ENCODE measurements at regions not wholly inside any gene's neighbourhood (a gene's known extent, or its start where the extent isn't known, plus 50 kb on each side); places are given as distances from the start of the nearest gene placed in this dataset.

- intact Hi-C loops (cut with DNase I): no loop called here
- no peak for DNase-seq (ENCODE audit: extremely low spot score)
- Histone ChIP-seq H3K9me3 (no peaks in the 10 kb centered on the region), H3K27ac (replicated peaks in 1 of 4) (no peak overlapping the region), H3K4me3 (no peak overlapping the region), H3K36me3 (no peaks in the 10 kb centered on the region), H3K4me1 (no peaks in the 10 kb centered on the region), H3K27me3 (no peaks in the 10 kb centered on the region)
- no peak for TF ChIP-seq POLR2A (IDR thresholded peaks at IDR 0.05; ENCODE audit: low read depth)
- TF ChIP-seq CTCF (IDR thresholded peaks at IDR 0.05): no peak
- TF ChIP-seq EP300 (IDR thresholded peaks at IDR 0.05): no peak
- TF ChIP-seq POLR2AphosphoS5 (IDR thresholded peaks at IDR 0.05): no peak
Observed at GRCh38 chr4:14046642-14047041, 419.1 kb upstream of the BOD1L1 start.

GRCh38 chr4:14047840-14048239 is 420.3 kb upstream of the BOD1L1 start:
- no peaks in the 10 kb centered on the region for H3K27me3 ChIP-seq
- DNase-seq (ENCODE audit: extremely low spot score): no peak
- H3K27ac ChIP-seq (replicated peaks in 1 of 4): no peak overlapping the region
- H3K4me1 ChIP-seq: no peaks in the 10 kb centered on the region
- WGBS: 97% methylated on average over 1 of the region's 1 CpG
- H3K36me3 ChIP-seq: no peaks in the 10 kb centered on the region
- H3K4me3 ChIP-seq: no peak overlapping the region
- intact Hi-C loops (cut with DNase I): no loop called here
- no peaks in the 10 kb centered on the region for H3K9me3 ChIP-seq
- TF ChIP-seq CTCF (IDR thresholded peaks at IDR 0.05) (no peak), EP300 (IDR thresholded peaks at IDR 0.05) (no peak), POLR2AphosphoS5 (IDR thresholded peaks at IDR 0.05) (no peak), POLR2A (IDR thresholded peaks at IDR 0.05; ENCODE audit: low read depth) (no peak)

GRCh38 chr4:14049946-14050345 is 422.4 kb upstream of the BOD1L1 start:
- intact Hi-C loops (cut with DNase I): no loop called here
- Histone ChIP-seq H3K27ac (replicated peaks in 1 of 4) (no peak overlapping the region), H3K36me3 (no peaks in the 10 kb centered on the region), H3K4me3 (no peak overlapping the region), H3K27me3 (no peaks in the 10 kb centered on the region), H3K4me1 (no peaks in the 10 kb centered on the region), H3K9me3 (no peaks in the 10 kb centered on the region)
- no peak for TF ChIP-seq EP300 (IDR thresholded peaks at IDR 0.05)
- TF ChIP-seq POLR2AphosphoS5 (IDR thresholded peaks at IDR 0.05): no peak
- TF ChIP-seq POLR2A (IDR thresholded peaks at IDR 0.05; ENCODE audit: low read depth): no peak
- no peak for TF ChIP-seq CTCF (IDR thresholded peaks at IDR 0.05)
- DNase-seq (ENCODE audit: extremely low spot score): no peak

- 48% methylated on average over 1 of the region's 1 CpG for WGBS
- H3K27ac ChIP-seq (replicated peaks in 1 of 4): no peak overlapping the region
- DNase-seq (ENCODE audit: extremely low spot score): no peak
- H3K4me3 ChIP-seq: no peak overlapping the region
- intact Hi-C loops (cut with DNase I): no loop called here
- TF ChIP-seq EP300 (IDR thresholded peaks at IDR 0.05) (no peak), POLR2A (IDR thresholded peaks at IDR 0.05; ENCODE audit: low read depth) (no peak), POLR2AphosphoS5 (IDR thresholded peaks at IDR 0.05) (no peak), CTCF (IDR thresholded peaks at IDR 0.05) (no peak)
- no peaks in the 10 kb centered on the region for H3K27me3 ChIP-seq
- no peaks in the 10 kb centered on the region for H3K4me1 ChIP-seq
- H3K36me3 ChIP-seq: no peaks in the 10 kb centered on the region
- no peaks in the 10 kb centered on the region for H3K9me3 ChIP-seq
Observed at GRCh38 chr4:14053291-14053690, 425.8 kb upstream of the BOD1L1 start.

- no peaks in the 10 kb centered on the region for H3K4me1 ChIP-seq
- no peaks in the 10 kb centered on the region for H3K9me3 ChIP-seq
- no peak for DNase-seq (ENCODE audit: extremely low spot score)
- no peak overlapping the region for H3K27ac ChIP-seq (replicated peaks in 1 of 4)
- TF ChIP-seq EP300 (IDR thresholded peaks at IDR 0.05) (no peak), POLR2A (IDR thresholded peaks at IDR 0.05; ENCODE audit: low read depth) (no peak), CTCF (IDR thresholded peaks at IDR 0.05) (no peak)
- no peaks in the 10 kb centered on the region for H3K27me3 ChIP-seq
- intact Hi-C loops (cut with DNase I): no loop called here
- WGBS: 63% methylated on average over 1 of the region's 1 CpG
- H3K36me3 ChIP-seq: no peaks in the 10 kb centered on the region
- H3K4me3 ChIP-seq: no peak overlapping the region
Observed at GRCh38 chr4:14054391-14054790, 426.9 kb upstream of the BOD1L1 start.

Data from esophagus muscularis mucosa (tissue), 4 donors.